ENCODE measurements at regions not wholly inside any gene's neighbourhood (a gene's known extent, or its start where the extent isn't known, plus 50 kb on each side); places are given as distances from the start of the nearest gene placed in this dataset.

GRCh38 chr13:54852831-54853230 lies 1824.2 kb downstream of the OLFM4 start:
- H3K27ac ChIP-seq (ENCODE audit: insufficient read depth, low read depth, low read length) = no peak overlapping the region
- peaks cover 4% of the 10 kb centered on the region for H3K9me3 ChIP-seq (replicated peaks; ENCODE audit: control insufficient read depth, insufficient read depth, low read length)
- intact Hi-C loops (cut with micrococcal nuclease) = no loop called here
- TF ChIP-seq JUN (IDR thresholded peaks at IDR 0.05; ENCODE audit: borderline replicate concordance, insufficient read depth, insufficient read length, low read depth) = no peak
- no peak for TF ChIP-seq GATA2 (IDR thresholded peaks at IDR 0.05; ENCODE audit: insufficient read depth, insufficient read length, low read depth, low read length)
- TF ChIP-seq CTCF (IDR thresholded peaks at IDR 0.05; ENCODE audit: extremely low read depth in 1 of 2, insufficient read depth in 1 of 2, low read depth in 1 of 2, low read length in 2 of 2) = no peak
- TF ChIP-seq FOS (IDR thresholded peaks at IDR 0.05; ENCODE audit: borderline replicate concordance, insufficient read depth, low read length) = no peak
- TF ChIP-seq EZH2 (IDR thresholded peaks at IDR 0.05; ENCODE audit: borderline replicate concordance, low read depth, low read length, severe bottlenecking) = no peak
- no peak for TF ChIP-seq MYC (IDR thresholded peaks at IDR 0.05; ENCODE audit: low read depth, low read length)
- no peak for TF ChIP-seq POLR2A (IDR thresholded peaks at IDR 0.05; ENCODE audit: low read depth, low read length)
- TF ChIP-seq POLR2AphosphoS5 (IDR thresholded peaks at IDR 0.05; ENCODE audit: insufficient read depth, low read depth, low read length) = no peak
- no peak for TF ChIP-seq MAX (IDR thresholded peaks at IDR 0.05; ENCODE audit: insufficient read depth, insufficient read length)
- no TSS peak for BruUV-seq (replicated peaks)
- H2AFZ ChIP-seq (ENCODE audit: low read depth, low read length) = no peak overlapping the region
- no peaks in the 10 kb centered on the region for H3K4me1 ChIP-seq (ENCODE audit: control insufficient read depth, extremely low read depth, insufficient read depth, low read length)
- H3K36me3 ChIP-seq (ENCODE audit: control insufficient read depth in 2 of 2, extremely low read depth in 1 of 2, insufficient read depth in 2 of 2, low read length in 2 of 2) = no peaks in the 10 kb centered on the region
- H3K4me2 ChIP-seq (ENCODE audit: insufficient read depth, low read length) = no peak overlapping the region
- H4K20me1 ChIP-seq (replicated peaks; ENCODE audit: control insufficient read depth, extremely low read depth, insufficient read depth, low read length) = no peaks in the 10 kb centered on the region
- ChIA-PET CTCF (no interaction called here), POLR2A (no interaction called here)
- FAIRE-seq = no peak
- no peaks in the 10 kb centered on the region for H3K27me3 ChIP-seq (ENCODE audit: control insufficient read depth in 2 of 2, insufficient read depth in 2 of 2, low read length in 2 of 2)
- dilution Hi-C loops (cut with MboI; ENCODE audit: extremely low pct_ligation_motif_present, low sequenced_read_pairs) = no loop called here
- DNase-seq (ENCODE audit: low read depth, low spot score) = no peak
- no peaks in the 10 kb centered on the region for H3K9me1 ChIP-seq (replicated peaks; ENCODE audit: control insufficient read depth, extremely low read depth, insufficient read depth, low read length)
- no peaks in the 10 kb centered on the region for H3K79me2 ChIP-seq (ENCODE audit: control insufficient read depth, insufficient read depth, low read length)
- no peak overlapping the region for H3K4me3 ChIP-seq (replicated peaks in 1 of 3; ENCODE audit: insufficient read depth in 1 of 3, low read depth in 1 of 3, low read length in 3 of 3)
- H3K9ac ChIP-seq (replicated peaks; ENCODE audit: extremely low read depth, insufficient read depth, low read length) = no peak overlapping the region
